SU-DHL-6 (cell line): ENCODE measurements at regions not wholly inside any gene's neighbourhood (a gene's known extent, or its start where the extent isn't known, plus 50 kb on each side); places are given as distances from the start of the nearest gene placed in this dataset.

Experiments used
- H2AFZ ChIP-seq: fragments of 200-600 bp; sonication (generic); 2 replicates; pipeline ENCODE4 v1.6.1; 2014; ENCODE audit warnings: low read depth, mild to moderate bottlenecking, moderate library complexity, mixed read lengths, antibody characterized with exemption, low read length; ENCODE audit not compliant: severe bottlenecking
- H3F3A ChIP-seq: fragments of 200-600 bp; shearing (Covaris generic); 2 replicates; pipeline ENCODE4 v1.6.0; 2016; ENCODE audit warnings: antibody characterized with exemption, mild to moderate bottlenecking; ENCODE audit not compliant: insufficient read depth
- H3K27ac ChIP-seq: fragments of 200-600 bp; sonication (generic); 2 replicates; pipeline ENCODE4 v1.5.1; 2016; ENCODE audit warnings: low read depth, mild to moderate bottlenecking, low read length, moderate library complexity, mixed read lengths
- H3K27me3 ChIP-seq: fragments of 200-600 bp; sonication (generic), shearing (Covaris generic); 2 replicates; pipeline ENCODE4 v1.6.0; 2014; ENCODE audit warnings: mild to moderate bottlenecking, low read length
- H3K36me3 ChIP-seq: fragments of 200-600 bp; sonication (generic); 2 replicates; pipeline ENCODE4 v1.6.1; 2014; ENCODE audit warnings: mild to moderate bottlenecking, low read length, mixed read lengths
- H3K4me2 ChIP-seq: fragments of 300-600, 200-600 bp; shearing (Covaris generic), sonication (generic); 2 replicates; pipeline ENCODE4 v1.6.0; 2014; ENCODE audit warnings: low read length, low read depth, mild to moderate bottlenecking; ENCODE audit not compliant: poor library complexity, severe bottlenecking
- H3K4me3 ChIP-seq: fragments of 200-600 bp; sonication (generic); 2 replicates; pipeline ENCODE4 v1.5.1; 2014; ENCODE audit warnings: antibody characterized with exemption, low read length, mild to moderate bottlenecking, mixed read lengths; ENCODE audit not compliant: insufficient read depth, poor library complexity, severe bottlenecking
- H3K79me2 ChIP-seq: fragments of 200-600 bp; sonication (generic); 2 replicates; pipeline ENCODE4 v1.6.1; 2014; ENCODE audit warnings: mild to moderate bottlenecking, low read length, moderate library complexity; ENCODE audit not compliant: insufficient read depth
- H3K9ac ChIP-seq: fragments of 200-600 bp; sonication (generic); 2 replicates; pipeline ENCODE4 v1.7.0; 2014; ENCODE audit warnings: mild to moderate bottlenecking, low read length
- H3K9me2 ChIP-seq: fragments of 200-600 bp; sonication (generic); replicated peaks from 2 replicates; pipeline ENCODE4 v1.6.1; 2014; ENCODE audit warnings: low read length; ENCODE audit not compliant: insufficient read depth
- H3K9me3 ChIP-seq: fragments of 200-600 bp; sonication (generic); 2 replicates; pipeline ENCODE4 v1.6.1; 2014; ENCODE audit warnings: low read length, mixed read lengths; ENCODE audit not compliant: insufficient read depth
- H4K20me1 ChIP-seq: fragments of 200-600 bp; sonication (generic); 2 replicates; pipeline ENCODE4 v1.6.1; 2014; ENCODE audit warnings: low read depth, mild to moderate bottlenecking, antibody characterized with exemption, low read length, moderate library complexity, mixed read lengths
- CTCF ChIP-seq: fragments of 200-600 bp; sonication (generic); IDR thresholded peaks from one replicate; pipeline ENCODE4 v1.5.1; 2017; ENCODE audit warnings: antibody characterized with exemption, mild to moderate bottlenecking, low read length, moderate library complexity; ENCODE audit not compliant: insufficient read depth, poor library complexity, severe bottlenecking
- EZH2phosphoT487 ChIP-seq: fragments of 200-600 bp; sonication (generic), shearing (Covaris generic); conservative IDR thresholded peaks from 2 replicates; pipeline ENCODE4 v1.6.1; 2018; ENCODE audit warnings: mild to moderate bottlenecking, antibody characterized with exemption, low read length, moderate library complexity, mixed read lengths

DNA sequence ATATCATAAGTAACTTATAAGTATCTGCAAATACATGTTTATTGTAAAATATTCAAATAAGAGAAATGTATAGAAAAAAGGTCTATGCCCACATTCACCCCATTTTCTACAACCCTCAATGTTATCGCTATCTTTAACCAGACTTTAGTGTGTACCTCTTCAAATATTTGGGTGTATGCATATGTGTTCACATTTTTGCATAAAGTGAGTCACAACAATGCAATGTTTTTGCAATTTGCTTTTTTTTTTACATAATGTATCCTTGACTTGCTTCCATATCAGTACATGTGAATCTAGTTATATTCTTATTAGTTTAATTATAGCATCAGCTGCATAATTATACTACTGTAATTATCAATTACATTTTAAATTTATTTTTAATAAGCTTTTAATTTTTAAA lies 117.3 kb upstream of the LYSMD4 start:
- Histone ChIP-seq H3F3A (no peaks in the 10 kb centered on the region), H3K4me2 (no peak overlapping the region)
- no peak for TF ChIP-seq EZH2phosphoT487
- TF ChIP-seq CTCF = no peak

GRCh38 chr15:99845009-99845408 lies 111.8 kb upstream of the LYSMD4 start:
- Histone ChIP-seq H3F3A (no peaks in the 10 kb centered on the region), H4K20me1 (no peaks in the 10 kb centered on the region), H3K9me2 (no peaks in the 10 kb centered on the region), H3K9ac (no peak overlapping the region), H3K36me3 (no peaks in the 10 kb centered on the region), H3K9me3 (no peaks in the 10 kb centered on the region), H3K27ac (no peak overlapping the region), H2AFZ (no peak overlapping the region), H3K27me3 (no peaks in the 10 kb centered on the region), H3K79me2 (no peaks in the 10 kb centered on the region), H3K4me3 (no peak overlapping the region), H3K4me2 (no peak overlapping the region)
- TF ChIP-seq EZH2phosphoT487 (no peak), CTCF (no peak)

More for the DNA sequence above, 117.3 kb upstream of the LYSMD4 start:
- H3K27ac ChIP-seq = no peak overlapping the region
- no peaks in the 10 kb centered on the region for H3K27me3 ChIP-seq
- H3K9ac ChIP-seq = no peak overlapping the region
- no peaks in the 10 kb centered on the region for H3K9me2 ChIP-seq
- no peaks in the 10 kb centered on the region for H3K79me2 ChIP-seq
- H3K36me3 ChIP-seq = no peaks in the 10 kb centered on the region
- H2AFZ ChIP-seq = no peak overlapping the region
- no peaks in the 10 kb centered on the region for H3K9me3 ChIP-seq
- no peak overlapping the region for H3K4me3 ChIP-seq
- no peaks in the 10 kb centered on the region for H4K20me1 ChIP-seq

- Histone ChIP-seq H4K20me1 (no peaks in the 10 kb centered on the region), H3K79me2 (no peaks in the 10 kb centered on the region), H3K4me2 (no peak overlapping the region), H3K36me3 (no peaks in the 10 kb centered on the region), H3K9me3 (no peaks in the 10 kb centered on the region), H3K27me3 (no peaks in the 10 kb centered on the region), H3K27ac (no peak overlapping the region), H3K4me3 (no peak overlapping the region), H3K9ac (no peak overlapping the region), H2AFZ (no peak overlapping the region), H3K9me2 (no peaks in the 10 kb centered on the region), H3F3A (no peaks in the 10 kb centered on the region)
- TF ChIP-seq EZH2phosphoT487 = no peak
- no peak for TF ChIP-seq CTCF
These were observed 110.9 kb upstream of the LYSMD4 start for GRCh38 chr15:99844150-99844549.

- Histone ChIP-seq H3K79me2 (no peaks in the 10 kb centered on the region), H3K27ac (no peak overlapping the region), H3F3A (no peaks in the 10 kb centered on the region), H3K9ac (no peak overlapping the region), H3K27me3 (no peaks in the 10 kb centered on the region), H3K4me3 (no peak overlapping the region), H2AFZ (no peak overlapping the region), H3K36me3 (no peaks in the 10 kb centered on the region), H4K20me1 (no peaks in the 10 kb centered on the region), H3K9me2 (no peaks in the 10 kb centered on the region), H3K9me3 (no peaks in the 10 kb centered on the region), H3K4me2 (no peak overlapping the region)
- TF ChIP-seq CTCF (no peak), EZH2phosphoT487 (no peak)
These were observed 108.8 kb upstream of the LYSMD4 start for GRCh38 chr15:99842071-99842470.
